Activated CD4-positive, alpha-beta T cell treated with anti-CD3 and anti-CD28 coated beads, Interleukin-2, amount 50 U/mL, for 24 hours (primary cell): ENCODE measurements at regions not wholly inside any gene's neighbourhood (a gene's known extent, or its start where the extent isn't known, plus 50 kb on each side); places are given as distances from the start of the nearest gene placed in this dataset.
"Not testable (repeated sequence)": the region's sequence is repeated elsewhere in the genome, so short reads cannot be mapped to it uniquely, and the experiment has no call there.

Experiments
- DNase-seq, 2 donors: peaks; one replicate each; pipeline ENCODE4 v3.0.0-alpha.2; 2020; ENCODE audit warnings: low read depth in 1 of 2, low spot score in 1 of 2

- DNase-seq = no peak
These were observed 321.4 kb downstream of the IRS1 start for GRCh38 chr2:226478109-226478809.

GRCh38 chr2:226477221-226478108 is 322.2 kb downstream of the IRS1 start:
- DNase-seq = no peak

DNA sequence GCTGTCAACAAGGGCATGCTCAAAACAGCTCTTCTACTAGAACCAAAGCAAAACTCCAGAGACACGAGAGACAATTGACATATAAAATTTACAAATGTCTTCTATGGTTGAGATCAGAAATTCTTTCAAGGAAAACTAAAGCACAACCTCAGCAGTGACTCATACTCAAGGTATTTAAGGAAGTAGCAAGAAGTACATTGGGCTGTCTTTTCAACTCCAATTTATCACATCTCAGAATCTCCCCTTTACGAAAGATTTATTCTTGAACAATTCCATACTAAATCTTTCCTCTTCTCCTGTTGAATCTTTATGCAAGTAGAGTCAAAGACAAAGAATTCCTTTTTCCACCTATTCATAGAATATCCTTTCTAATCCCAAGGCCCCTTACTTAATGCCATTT is 324.0 kb downstream of the IRS1 start:
- no peak for DNase-seq

GRCh38 chr2:226474131-226474530 is 325.5 kb downstream of the IRS1 start:
- DNase-seq = no peak

DNA sequence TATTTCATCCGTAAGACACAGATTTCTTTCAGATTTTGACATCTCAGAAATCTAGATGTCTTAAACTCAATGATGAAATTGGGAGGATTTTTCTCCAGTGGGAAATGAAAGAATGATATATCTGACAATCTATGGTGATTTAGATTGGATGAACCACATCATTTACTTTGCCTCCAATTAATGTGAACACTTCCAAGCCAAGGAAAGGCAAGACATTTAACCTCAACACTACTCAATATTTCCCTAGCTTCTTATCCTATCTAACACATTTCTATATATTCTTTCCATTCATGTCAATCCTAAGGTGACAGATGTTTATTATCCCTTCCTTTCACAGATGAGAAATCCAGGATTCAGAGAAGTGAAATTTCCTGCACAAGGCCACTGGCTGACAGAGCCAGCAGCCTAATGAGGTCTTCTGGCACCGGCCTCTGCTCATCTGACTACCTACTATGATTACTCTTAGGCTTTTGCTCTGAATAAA is 327.6 kb downstream of the IRS1 start:
- DNase-seq = no peak

DNA sequence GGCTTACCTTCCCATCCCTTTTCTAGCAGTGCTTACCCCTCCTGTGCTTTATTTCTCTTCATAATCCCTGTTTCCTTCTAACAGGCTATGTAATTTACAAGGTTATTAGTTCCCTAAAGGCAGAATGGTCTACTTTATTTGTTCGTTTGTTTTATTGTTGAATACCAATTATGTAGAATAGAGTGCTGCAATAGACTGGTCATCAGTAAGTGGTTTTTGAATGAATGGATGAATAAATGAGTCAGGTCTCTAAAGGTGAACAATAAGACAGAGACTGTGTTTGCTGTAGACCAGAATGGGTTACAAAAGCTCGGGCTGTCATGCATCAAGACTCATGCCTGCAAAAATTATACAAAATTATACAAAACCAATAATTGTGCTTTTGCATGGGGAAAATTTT is 332.0 kb downstream of the IRS1 start:
- DNase-seq = no peak

GRCh38 chr2:226467221-226467620 is 332.4 kb downstream of the IRS1 start:
- DNase-seq = no peak

GRCh38 chr2:226466589-226466988 is 333.0 kb downstream of the IRS1 start:
- no peak for DNase-seq

- no peak for DNase-seq
These were observed 333.5 kb downstream of the IRS1 start for GRCh38 chr2:226466124-226466523.

GRCh38 chr2:226464380-226464779 is 335.2 kb downstream of the IRS1 start:
- no peak for DNase-seq

DNA sequence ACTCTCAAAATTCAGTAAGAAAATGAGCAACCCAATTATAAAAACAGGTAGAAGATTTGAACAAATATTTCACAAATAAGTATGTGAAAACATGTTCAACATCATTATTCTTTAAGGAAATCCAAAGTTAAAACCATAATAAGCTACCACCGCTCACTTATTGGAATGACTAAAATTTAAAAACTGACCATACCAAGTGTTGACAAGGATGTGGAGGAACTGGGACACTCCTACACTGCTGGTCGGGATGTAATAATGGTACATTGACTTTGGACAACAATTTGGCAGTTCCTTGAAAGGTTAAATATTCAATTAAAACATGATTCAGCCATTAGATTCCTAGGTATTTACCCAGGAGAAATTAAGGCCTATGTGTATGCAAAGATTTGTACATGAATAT is 336.5 kb downstream of the IRS1 start:
- no peak for DNase-seq

- DNase-seq = no peak
These were observed 337.6 kb downstream of the IRS1 start for GRCh38 chr2:226461981-226462380.

- DNase-seq = not testable (repeated sequence)
These were observed 343.5 kb downstream of the IRS1 start for GRCh38 chr2:226456144-226456543.

GRCh38 chr2:226452768-226453167 is 346.9 kb downstream of the IRS1 start:
- DNase-seq = no peak

- DNase-seq = no peak
These were observed 348.1 kb downstream of the IRS1 start for GRCh38 chr2:226451486-226451885.

- no peak for DNase-seq
These were observed 349.5 kb downstream of the IRS1 start for GRCh38 chr2:226450141-226450540.

DNA sequence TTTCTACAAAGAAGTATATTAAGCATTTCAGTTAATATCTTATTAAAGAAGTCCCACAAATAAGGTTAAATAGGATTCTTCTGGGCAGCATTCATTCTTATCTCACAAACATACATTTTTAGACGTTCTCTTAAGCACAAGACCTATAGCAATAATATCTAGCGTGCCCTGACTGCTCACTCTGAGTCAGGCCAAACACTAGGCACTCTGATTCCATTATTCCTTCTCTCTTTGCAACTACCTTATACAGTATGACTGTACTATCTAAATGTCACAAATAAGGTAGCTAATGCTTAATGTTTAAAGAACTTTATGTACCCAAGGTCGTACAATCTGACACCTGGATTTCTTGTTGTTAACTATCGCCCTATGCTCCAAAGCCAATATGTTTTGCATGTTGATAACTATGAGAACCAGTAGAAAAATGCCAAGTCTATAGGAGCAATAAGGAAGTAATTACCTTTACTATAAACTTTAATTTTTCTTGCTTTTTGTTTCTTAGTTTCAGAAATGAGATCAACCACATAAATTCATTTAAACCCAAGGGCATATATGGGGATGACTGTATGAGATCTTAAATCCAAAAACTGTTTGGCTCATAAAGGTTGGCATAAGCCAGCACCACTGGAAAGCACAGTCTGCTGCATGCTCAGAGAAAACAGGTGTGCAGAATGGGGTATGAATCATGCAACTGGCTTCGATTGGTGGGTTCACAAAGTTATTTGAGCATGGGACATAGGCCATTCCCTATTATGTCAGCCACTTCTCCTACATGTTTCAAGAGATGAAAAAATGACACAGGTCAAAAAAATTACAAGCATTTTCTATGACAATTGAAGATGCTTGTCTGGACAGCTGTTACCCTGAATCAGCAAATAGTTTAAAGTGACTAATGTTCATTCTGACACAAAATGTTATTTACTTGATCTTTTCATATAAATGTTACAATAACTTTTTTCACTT is 352.0 kb downstream of the IRS1 start:
- DNase-seq = no peak

DNA sequence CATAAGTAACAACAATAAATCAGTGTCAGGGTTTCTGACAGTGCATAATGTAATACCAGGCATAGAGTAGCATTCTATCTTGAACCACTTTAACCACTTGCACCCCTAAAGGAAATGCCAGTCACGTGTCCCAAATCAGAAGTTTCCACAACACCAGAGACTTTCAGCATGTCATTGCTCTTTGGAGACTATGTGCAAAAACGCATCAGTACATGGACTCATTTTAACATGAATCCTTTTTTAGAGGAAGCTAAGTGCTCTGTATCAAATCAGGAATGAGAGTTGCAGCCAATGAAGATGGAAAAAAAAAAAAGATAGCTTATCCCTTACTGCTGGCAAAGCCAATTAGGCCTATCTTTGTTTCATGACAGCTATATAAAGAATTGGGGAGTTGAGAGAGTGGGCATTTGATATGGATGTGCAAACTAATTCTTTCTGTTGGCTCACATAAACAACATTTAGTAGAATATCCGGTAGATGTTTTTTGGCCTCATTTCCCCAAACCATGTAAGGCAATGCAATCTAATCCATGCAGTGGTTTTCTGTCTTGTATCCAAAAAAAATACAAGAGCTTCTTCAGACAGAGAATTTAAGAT is 353.1 kb downstream of the IRS1 start:
- DNase-seq = no peak

GRCh38 chr2:226445216-226445861 is 354.3 kb downstream of the IRS1 start:
- DNase-seq = no peak

- no peak for DNase-seq
These were observed 356.5 kb downstream of the IRS1 start for GRCh38 chr2:226443112-226443511.
